Brain microvascular endothelial cell (primary cell): ENCODE measurements at regions not wholly inside any gene's neighbourhood (a gene's known extent, or its start where the extent isn't known, plus 50 kb on each side); places are given as distances from the start of the nearest gene placed in this dataset.

Experiments
- DNase-seq: peaks from one replicate; pipeline ENCODE4 v3.0.0-alpha.2; 2020
- H3K27ac ChIP-seq: fragments of 250-450 bp; sonication (Bioruptor Pico); 2 replicates; pipeline ENCODE4 v1.5.1; 2020; ENCODE audit warnings: mild to moderate bottlenecking, moderate library complexity
- H3K27me3 ChIP-seq: fragments of 250-450 bp; sonication (Bioruptor Pico); replicated peaks from 2 replicates; pipeline ENCODE4 v1.5.1; 2020; ENCODE audit warnings: mild to moderate bottlenecking
- H3K36me3 ChIP-seq: fragments of 250-450 bp; sonication (Bioruptor Pico); replicated peaks from 2 replicates; pipeline ENCODE4 v1.5.1; 2020; ENCODE audit warnings: mild to moderate bottlenecking
- H3K4me3 ChIP-seq: 2 replicates; pipeline ENCODE4 v1.5.1; 2011; ENCODE audit warnings: low read depth, mild to moderate bottlenecking, control low read depth, low read length, moderate library complexity
- CTCF ChIP-seq: IDR thresholded peaks from 2 replicates; pipeline ENCODE4 v1.5.1; 2011; ENCODE audit warnings: low read depth, mild to moderate bottlenecking, moderate library complexity, low read length, control low read depth, inconsistent platforms; ENCODE audit errors: missing control alignments
- in situ Hi-C: cut with HindIII; loops from 2 replicates; pipeline ENCODE4 v1.10.0; 2017; ENCODE audit warnings: low sequenced_read_pairs, low pct_ligation_motif_present

GRCh38 chr2:239700686-239701345 is 300.0 kb upstream of the HDAC4 start:
- Histone ChIP-seq H3K27ac (no peak overlapping the region), H3K36me3 (no peaks in the 10 kb centered on the region), H3K27me3 (no peaks in the 10 kb centered on the region), H3K4me3 (no peak overlapping the region)
- no peak for TF ChIP-seq CTCF
- no peak for DNase-seq
- in situ Hi-C loops: no loop called here

- no peak for DNase-seq
- H3K27ac ChIP-seq: no peak overlapping the region
- H3K27me3 ChIP-seq: no peaks in the 10 kb centered on the region
- no peak overlapping the region for H3K4me3 ChIP-seq
- TF ChIP-seq CTCF: no peak
- H3K36me3 ChIP-seq: no peaks in the 10 kb centered on the region
- in situ Hi-C loops: no loop called here
These were observed 296.8 kb upstream of the HDAC4 start for GRCh38 chr2:239697399-239698164.

DNA sequence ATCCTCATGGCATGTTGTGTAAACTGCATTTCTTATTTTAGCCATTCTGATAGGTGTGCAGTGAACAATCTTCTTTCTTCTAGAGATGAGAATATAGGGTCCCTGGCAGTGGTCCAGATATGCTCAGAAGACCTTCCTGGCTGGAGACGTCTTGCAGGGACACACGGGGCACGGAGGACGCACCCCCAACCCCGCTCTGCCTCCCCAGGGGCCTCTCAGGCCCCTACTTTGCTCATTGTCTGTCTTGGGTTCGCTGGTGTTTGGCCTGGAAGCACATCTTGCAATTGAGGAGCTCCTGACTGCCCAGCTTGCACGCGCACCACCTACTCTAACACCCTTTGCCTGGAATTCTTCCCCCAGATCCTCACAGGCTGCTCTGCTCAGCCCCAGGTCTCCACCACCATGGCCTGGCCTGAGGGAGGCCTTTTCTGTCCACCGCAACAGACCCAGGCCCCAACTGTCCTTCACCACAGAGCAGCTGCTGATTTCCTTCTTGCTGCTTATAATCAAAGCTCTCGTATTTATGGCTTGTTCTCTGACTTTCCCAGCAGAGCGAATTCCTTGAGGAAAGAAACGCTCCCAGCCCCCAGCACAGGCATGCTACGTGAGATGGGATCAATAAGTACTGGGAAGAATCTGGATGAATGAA is 295.9 kb upstream of the HDAC4 start:
- no peak for TF ChIP-seq CTCF
- DNase-seq: no peak
- no peak overlapping the region for H3K4me3 ChIP-seq
- H3K27ac ChIP-seq: no peak overlapping the region
- in situ Hi-C loops: no loop called here
- no peaks in the 10 kb centered on the region for H3K36me3 ChIP-seq
- H3K27me3 ChIP-seq: no peaks in the 10 kb centered on the region

- Histone ChIP-seq H3K27ac (no peak overlapping the region), H3K4me3 (no peak overlapping the region), H3K36me3 (no peaks in the 10 kb centered on the region), H3K27me3 (no peaks in the 10 kb centered on the region)
- no peak for DNase-seq
- in situ Hi-C loops: no loop called here
- TF ChIP-seq CTCF: no peak
These were observed 295.0 kb upstream of the HDAC4 start for GRCh38 chr2:239695728-239696240.

DNA sequence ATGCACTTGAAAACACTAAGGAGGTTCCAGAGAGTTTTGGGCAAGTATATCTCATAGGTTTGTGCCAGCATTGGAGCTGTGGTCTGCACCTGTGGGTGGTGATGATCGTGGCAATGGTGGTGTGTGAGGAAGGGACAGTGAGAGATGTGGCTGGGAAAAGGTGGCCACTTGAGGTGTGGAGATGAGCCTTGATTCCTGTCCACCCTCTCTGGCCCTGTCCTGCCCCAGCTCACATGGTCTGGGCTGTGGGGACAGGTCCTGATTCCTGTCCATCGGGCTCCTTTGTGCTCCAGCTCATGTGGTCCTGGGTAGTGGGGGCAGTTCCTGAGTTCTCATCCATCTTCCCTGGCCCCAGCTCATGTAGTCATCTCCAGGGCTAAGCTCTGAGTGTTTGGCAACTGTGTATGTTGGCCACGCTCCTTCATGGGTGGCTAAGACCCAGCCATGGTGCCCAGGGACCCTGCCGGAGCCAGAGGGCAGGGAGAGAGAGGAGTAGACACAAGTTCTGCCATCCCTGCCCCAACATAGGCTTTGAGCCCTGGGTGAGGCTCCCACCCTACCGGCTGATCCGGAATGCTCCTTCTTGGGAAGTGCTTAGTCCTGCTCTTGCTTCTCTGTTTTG is 294.4 kb upstream of the HDAC4 start:
- DNase-seq: no peak
- no peak overlapping the region for H3K27ac ChIP-seq
- H3K4me3 ChIP-seq: no peak overlapping the region
- TF ChIP-seq CTCF: no peak
- no peaks in the 10 kb centered on the region for H3K36me3 ChIP-seq
- H3K27me3 ChIP-seq: no peaks in the 10 kb centered on the region
- in situ Hi-C loops: no loop called here
